ENCODE measurements at regions not wholly inside any gene's neighbourhood (a gene's known extent, or its start where the extent isn't known, plus 50 kb on each side); places are given as distances from the start of the nearest gene placed in this dataset.

DNA sequence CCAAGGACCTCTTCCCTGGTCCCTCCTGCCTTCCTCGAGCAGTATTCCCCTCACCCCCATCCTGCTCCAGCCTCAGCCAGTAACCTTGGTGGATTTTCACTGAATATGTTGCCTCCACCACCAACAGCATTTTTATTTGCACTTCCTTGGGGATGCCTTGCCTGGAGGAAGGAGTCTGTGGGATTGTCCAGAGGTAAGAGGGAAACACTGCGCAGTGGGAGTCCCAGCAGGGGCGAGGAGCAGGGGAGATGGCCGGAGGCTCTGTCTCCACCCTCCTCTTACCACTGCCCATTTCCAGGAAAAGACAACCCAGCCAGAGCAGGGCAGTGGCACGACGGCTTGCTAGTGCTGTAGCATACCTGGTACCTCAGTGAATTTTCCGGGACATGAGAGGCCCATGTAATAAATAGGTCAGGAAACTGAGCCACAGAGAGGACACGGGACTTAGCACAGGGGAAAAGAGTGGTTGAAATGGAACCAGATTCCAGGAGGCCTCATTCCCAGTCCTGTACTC is 388.2 kb upstream of the PODXL start:
- WGBS (ENCODE audit: insufficient coverage): 87% methylated on average over 8 of the region's 8 CpGs
- H3K4me2 ChIP-seq (replicated peaks; ENCODE audit: low read depth, low read length, poor library complexity, severe bottlenecking): no peak overlapping the region
- no peaks in the 10 kb centered on the region for H3K4me1 ChIP-seq (ENCODE audit: control insufficient read depth in 2 of 2, insufficient read depth in 2 of 2, low read length in 2 of 2)
- Mint-ChIP-seq H3K27me3 (peaks cover 32% of the 10 kb centered on the region), H3K4me1 (no peaks in the 10 kb centered on the region), H3K9me3 (ENCODE audit: insufficient read depth) (peaks cover 2% of the 10 kb centered on the region), H3K4me3 (no peak overlapping the region), H3K27ac (no peak overlapping the region)
- H3K4me3 ChIP-seq (ENCODE audit: control extremely low read depth in 1 of 5, extremely low read depth in 1 of 5, insufficient read depth in 1 of 5, low read depth in 2 of 5, low read length in 4 of 5): no peak overlapping the region
- CTCF ChIA-PET: no interaction called here
- peaks cover 0 to 17% (median 4%) of the 10 kb centered on the region in 4 experiments for H3K27me3 ChIP-seq (replicated peaks in 1 of 4; ENCODE audit: control extremely low read depth in 1 of 4, control insufficient read depth in 3 of 4, insufficient read depth in 4 of 4, low read length in 3 of 4)
- H2AFZ ChIP-seq (ENCODE audit: insufficient read depth, low read depth, low read length, poor library complexity, severe bottlenecking): no peak overlapping the region
- POLR2A ChIA-PET: no interaction called here
- DNase-seq: no peak
- H3K9me3 ChIP-seq (ENCODE audit: control extremely low read depth in 1 of 3, control insufficient read depth in 2 of 3, insufficient read depth in 1 of 3, low read length in 2 of 3): peaks cover 0 to 2% (median 0%) of the 10 kb centered on the region in 3 donors
- H4K20me1 ChIP-seq (ENCODE audit: control insufficient read depth, insufficient read depth, low read length, poor library complexity, severe bottlenecking): no peaks in the 10 kb centered on the region
- H3K9ac ChIP-seq (ENCODE audit: low read length): no peak overlapping the region
- H3K79me2 ChIP-seq (ENCODE audit: control insufficient read depth, insufficient read depth, low read length): no peaks in the 10 kb centered on the region
- intact Hi-C loops (cut with micrococcal nuclease): no loop called here
- no peaks in the 10 kb centered on the region for H3K36me3 ChIP-seq (replicated peaks in 1 of 2; ENCODE audit: control extremely low read depth in 1 of 2, control insufficient read depth in 1 of 2, extremely low read depth in 1 of 2, insufficient read depth in 2 of 2, low read length in 1 of 2)
- no peak overlapping the region for H3K27ac ChIP-seq (ENCODE audit: low read length in 2 of 2)
- no peak for ATAC-seq (ENCODE audit: low read depth)
- TF ChIP-seq, protein P1, sequence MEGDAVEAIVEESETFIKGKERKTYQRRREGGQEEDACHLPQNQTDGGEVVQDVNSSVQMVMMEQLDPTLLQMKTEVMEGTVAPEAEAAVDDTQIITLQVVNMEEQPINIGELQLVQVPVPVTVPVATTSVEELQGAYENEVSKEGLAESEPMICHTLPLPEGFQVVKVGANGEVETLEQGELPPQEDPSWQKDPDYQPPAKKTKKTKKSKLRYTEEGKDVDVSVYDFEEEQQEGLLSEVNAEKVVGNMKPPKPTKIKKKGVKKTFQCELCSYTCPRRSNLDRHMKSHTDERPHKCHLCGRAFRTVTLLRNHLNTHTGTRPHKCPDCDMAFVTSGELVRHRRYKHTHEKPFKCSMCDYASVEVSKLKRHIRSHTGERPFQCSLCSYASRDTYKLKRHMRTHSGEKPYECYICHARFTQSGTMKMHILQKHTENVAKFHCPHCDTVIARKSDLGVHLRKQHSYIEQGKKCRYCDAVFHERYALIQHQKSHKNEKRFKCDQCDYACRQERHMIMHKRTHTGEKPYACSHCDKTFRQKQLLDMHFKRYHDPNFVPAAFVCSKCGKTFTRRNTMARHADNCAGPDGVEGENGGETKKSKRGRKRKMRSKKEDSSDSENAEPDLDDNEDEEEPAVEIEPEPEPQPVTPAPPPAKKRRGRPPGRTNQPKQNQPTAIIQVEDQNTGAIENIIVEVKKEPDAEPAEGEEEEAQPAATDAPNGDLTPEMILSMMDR (IDR thresholded peaks at IDR 0.05): no peak
- no peak for TF ChIP-seq EZH2 (IDR thresholded peaks at IDR 0.05; ENCODE audit: borderline replicate concordance, insufficient read depth, low read depth, low read length, poor library complexity, severe bottlenecking)

DNA sequence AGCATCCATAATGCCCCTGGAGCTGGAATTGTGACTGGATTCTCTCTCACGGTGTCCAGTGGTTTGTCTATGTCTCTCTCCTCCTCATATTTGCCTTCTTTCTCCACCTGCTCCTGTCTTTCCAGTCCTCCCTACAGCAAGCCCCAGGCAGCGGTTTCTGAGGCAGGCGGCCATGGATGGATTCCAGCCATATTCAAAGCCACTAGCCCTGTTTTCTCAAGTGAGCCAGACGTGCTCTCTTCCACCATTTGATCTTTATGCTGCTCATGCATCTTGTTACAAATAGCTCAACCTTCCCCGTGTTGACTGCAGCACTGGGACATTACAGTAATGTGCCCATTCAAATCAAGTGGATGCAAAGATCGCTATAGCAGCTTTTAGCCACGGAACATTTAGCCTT is 387.2 kb upstream of the PODXL start:
- 92% methylated on average over 6 of the region's 7 CpGs for WGBS (ENCODE audit: insufficient coverage)
- no peak overlapping the region for H3K27ac ChIP-seq (ENCODE audit: low read length in 2 of 2)
- peaks cover 0 to 2% (median 0%) of the 10 kb centered on the region in 3 donors for H3K9me3 ChIP-seq (ENCODE audit: control extremely low read depth in 1 of 3, control insufficient read depth in 2 of 3, insufficient read depth in 1 of 3, low read length in 2 of 3)
- H3K36me3 ChIP-seq (replicated peaks in 1 of 2; ENCODE audit: control extremely low read depth in 1 of 2, control insufficient read depth in 1 of 2, extremely low read depth in 1 of 2, insufficient read depth in 2 of 2, low read length in 1 of 2): no peaks in the 10 kb centered on the region
- no peaks in the 10 kb centered on the region for H4K20me1 ChIP-seq (ENCODE audit: control insufficient read depth, insufficient read depth, low read length, poor library complexity, severe bottlenecking)
- H3K27me3 ChIP-seq (replicated peaks in 1 of 4; ENCODE audit: control extremely low read depth in 1 of 4, control insufficient read depth in 3 of 4, insufficient read depth in 4 of 4, low read length in 3 of 4): peaks cover 0 to 17% (median 4%) of the 10 kb centered on the region in 4 experiments
- H3K4me3 ChIP-seq (ENCODE audit: control extremely low read depth in 1 of 5, extremely low read depth in 1 of 5, insufficient read depth in 1 of 5, low read depth in 2 of 5, low read length in 4 of 5): no peak overlapping the region
- no peaks in the 10 kb centered on the region for H3K79me2 ChIP-seq (ENCODE audit: control insufficient read depth, insufficient read depth, low read length)
- intact Hi-C loops (cut with micrococcal nuclease): no loop called here
- Mint-ChIP-seq H3K27ac (no peak overlapping the region), H3K9me3 (ENCODE audit: insufficient read depth) (peaks cover 2% of the 10 kb centered on the region), H3K4me1 (no peaks in the 10 kb centered on the region), H3K27me3 (peaks cover 32% of the 10 kb centered on the region), H3K4me3 (no peak overlapping the region)
- H2AFZ ChIP-seq (ENCODE audit: insufficient read depth, low read depth, low read length, poor library complexity, severe bottlenecking): no peak overlapping the region
- no peak for ATAC-seq (ENCODE audit: low read depth)
- no peak overlapping the region for H3K9ac ChIP-seq (ENCODE audit: low read length)
- DNase-seq: no peak
- H3K4me1 ChIP-seq (ENCODE audit: control insufficient read depth in 2 of 2, insufficient read depth in 2 of 2, low read length in 2 of 2): no peaks in the 10 kb centered on the region
- CTCF ChIA-PET: no interaction called here
- H3K4me2 ChIP-seq (replicated peaks; ENCODE audit: low read depth, low read length, poor library complexity, severe bottlenecking): no peak overlapping the region
- POLR2A ChIA-PET: no interaction called here
- no peak for TF ChIP-seq EZH2 (IDR thresholded peaks at IDR 0.05; ENCODE audit: borderline replicate concordance, insufficient read depth, low read depth, low read length, poor library complexity, severe bottlenecking)
- TF ChIP-seq, protein P1 (IDR thresholded peaks at IDR 0.05): no peak
